ENCODE measurements at regions not wholly inside any gene's neighbourhood (a gene's known extent, or its start where the extent isn't known, plus 50 kb on each side); places are given as distances from the start of the nearest gene placed in this dataset.

DNA sequence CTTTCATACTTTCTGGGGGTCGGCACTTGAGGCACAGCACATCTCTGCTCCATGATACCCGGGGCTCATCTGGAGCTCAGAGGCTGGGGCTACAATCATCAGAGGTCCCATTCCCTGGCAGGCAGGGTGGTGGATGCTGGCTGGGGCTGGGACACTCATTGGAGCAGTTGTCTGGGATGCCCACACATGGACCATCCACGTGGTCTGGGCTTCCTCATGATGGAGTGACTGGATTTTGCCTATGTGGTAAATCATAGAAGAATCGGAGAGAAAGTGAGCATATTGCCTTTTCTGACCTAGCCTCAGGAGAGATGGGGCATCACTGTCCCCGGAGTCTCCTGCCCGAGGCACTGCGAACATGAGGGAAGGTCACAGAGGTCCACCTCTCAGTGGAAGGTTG is 91.4 kb upstream of the IRS2 start:
- peaks cover 0 to 22% of the 10 kb centered on the region in 2 experiments; a peak in 3 of 5 replicates for H3K27me3 ChIP-seq (ENCODE audit: control insufficient read depth in 2 of 2, insufficient read depth in 2 of 2, low read length in 2 of 2)
- no peaks in the 10 kb centered on the region for H3K9me1 ChIP-seq (ENCODE audit: control insufficient read depth, insufficient read depth, low read length)
- in situ Hi-C loops (cut with MboI), result no loop called here
- CTCF ChIA-PET (ENCODE audit: low intra/inter-chr PET ratio), result no interaction called here
- no peak for ATAC-seq
- FAIRE-seq, result no peak
- no peaks in the 10 kb centered on the region for H3K36me3 ChIP-seq (ENCODE audit: control insufficient read depth, insufficient read depth, low read length)
- H3K9ac ChIP-seq (ENCODE audit: insufficient read depth in 1 of 2, low read depth in 2 of 2, low read length in 2 of 2), result no peak overlapping the region
- no TSS peak for BruUV-seq (replicated peaks)
- no peaks in the 10 kb centered on the region for H3K9me3 ChIP-seq (replicated peaks; ENCODE audit: control insufficient read depth, insufficient read depth, low read depth, low read length)
- H3K4me3 ChIP-seq, result no peak overlapping the region
- no peak for DNase-seq (ENCODE audit: extremely low read depth in 1 of 4, low spot score in 3 of 4)
- H2AFZ ChIP-seq (ENCODE audit: low read depth, low read length), result no peak overlapping the region
- POLR2A ChIA-PET, result no interaction called here
- H3K27ac ChIP-seq (ENCODE audit: extremely low read depth, low read depth, low read length), result no peak overlapping the region
- no peaks in the 10 kb centered on the region for H3K79me2 ChIP-seq (ENCODE audit: control insufficient read depth, insufficient read depth, low read length)
- no peaks in the 10 kb centered on the region for H3K4me1 ChIP-seq (replicated peaks in 1 of 2; ENCODE audit: control insufficient read depth in 2 of 2, insufficient read depth in 2 of 2, low read length in 2 of 2)
- H4K20me1 ChIP-seq (replicated peaks; ENCODE audit: control insufficient read depth, insufficient read depth, low read length), result no peaks in the 10 kb centered on the region
- TF ChIP-seq, protein P1, sequence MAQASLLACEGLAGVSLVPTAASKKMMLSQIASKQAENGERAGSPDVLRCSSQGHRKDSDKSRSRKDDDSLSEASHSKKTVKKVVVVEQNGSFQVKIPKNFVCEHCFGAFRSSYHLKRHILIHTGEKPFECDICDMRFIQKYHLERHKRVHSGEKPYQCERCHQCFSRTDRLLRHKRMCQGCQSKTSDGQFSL (CRISPR knock-in tag; IDR thresholded peaks at IDR 0.05), result no peak
- TF ChIP-seq, protein P1 (tag; IDR thresholded peaks at IDR 0.05), result no peak
- no peak for TF ChIP-seq POLR2A (conservative IDR thresholded peaks at IDR 0.05)
- no peak for TF ChIP-seq SIN3A (IDR thresholded peaks at IDR 0.05; ENCODE audit: borderline replicate concordance in 2 of 2, control insufficient read depth in 1 of 2, low read depth in 2 of 2, low read length in 2 of 2)
- TF ChIP-seq SMARCA5 (IDR thresholded peaks at IDR 0.05), result no peak
- TF ChIP-seq ZNF695 (CRISPR knock-in tag; IDR thresholded peaks at IDR 0.05), result no peak
- TF ChIP-seq HDAC1 (IDR thresholded peaks at IDR 0.05), result no peak
- TF ChIP-seq ETV1 (tag; conservative IDR thresholded peaks at IDR 0.05; ENCODE audit: low read depth), result no peak
- TF ChIP-seq CREBBP (IDR thresholded peaks at IDR 0.05; ENCODE audit: low read depth, low read length), result no peak
- TF ChIP-seq, protein P2, sequence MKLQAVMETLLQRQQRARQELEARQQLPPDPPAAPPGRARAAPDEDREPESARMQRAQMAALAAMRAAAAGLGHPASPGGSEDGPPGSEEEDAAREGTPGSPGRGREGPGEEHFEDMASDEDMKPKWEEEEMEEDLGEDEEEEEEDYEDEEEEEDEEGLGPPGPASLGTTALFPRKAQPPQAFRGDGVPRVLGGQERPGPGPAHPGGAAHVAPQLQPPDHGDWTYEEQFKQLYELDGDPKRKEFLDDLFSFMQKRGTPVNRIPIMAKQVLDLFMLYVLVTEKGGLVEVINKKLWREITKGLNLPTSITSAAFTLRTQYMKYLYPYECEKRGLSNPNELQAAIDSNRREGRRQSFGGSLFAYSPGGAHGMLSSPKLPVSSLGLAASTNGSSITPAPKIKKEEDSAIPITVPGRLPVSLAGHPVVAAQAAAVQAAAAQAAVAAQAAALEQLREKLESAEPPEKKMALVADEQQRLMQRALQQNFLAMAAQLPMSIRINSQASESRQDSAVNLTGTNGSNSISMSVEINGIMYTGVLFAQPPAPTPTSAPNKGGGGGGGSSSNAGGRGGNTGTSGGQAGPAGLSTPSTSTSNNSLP (IDR thresholded peaks at IDR 0.05; ENCODE audit: borderline replicate concordance, low read depth, low read length), result no peak
- intact Hi-C loops (cut with micrococcal nuclease), result no loop called here
- whole genome bisulfite sequencing (ENCODE audit: insufficient coverage, low coverage, missing lambda C conversion rate), result under 1% methylated on average over 5 of the region's 7 CpGs
- H3K4me2 ChIP-seq (ENCODE audit: insufficient read depth, low read length), result no peak overlapping the region
